ENCODE measurements at regions not wholly inside any gene's neighbourhood (a gene's known extent, or its start where the extent isn't known, plus 50 kb on each side); places are given as distances from the start of the nearest gene placed in this dataset.
"Not testable (repeated sequence)": the region's sequence is repeated elsewhere in the genome, so short reads cannot be mapped to it uniquely, and the experiment has no call there.

DNA sequence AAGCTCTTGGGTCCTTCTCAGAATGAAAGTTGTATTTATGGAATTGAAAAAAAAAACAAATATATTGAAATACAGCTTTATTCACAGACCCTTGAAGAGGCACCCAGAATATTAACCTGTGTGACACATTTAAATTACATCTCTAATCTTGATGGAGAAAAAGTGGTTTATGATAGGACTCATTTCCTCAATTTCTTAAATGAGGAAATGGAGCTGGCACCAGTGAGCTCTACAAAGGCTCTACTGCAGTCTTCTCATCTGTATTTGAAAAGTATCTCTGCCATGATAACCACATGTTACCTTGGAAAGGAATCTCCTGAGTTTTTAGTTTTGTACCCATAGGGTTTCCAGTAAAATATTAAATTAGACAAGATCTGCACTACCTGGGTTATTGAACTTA, 186.5 kb downstream of the HIPK3 start:
- Histone ChIP-seq H3K4me2 (ENCODE audit: unreplicated experiment) (no peak overlapping the region), H3F3A (ENCODE audit: insufficient read depth) (peaks cover 28% of the 10 kb centered on the region), H3K4me3 (no peak overlapping the region), H2AFZ (no peak overlapping the region), H3K27me3 (replicated peaks; ENCODE audit: insufficient read depth) (no peaks in the 10 kb centered on the region), H3K9me3 (ENCODE audit: low read depth) (no peaks in the 10 kb centered on the region), H3K9me2 (ENCODE audit: insufficient read depth) (no peaks in the 10 kb centered on the region), H3K4me1 (ENCODE audit: insufficient read depth) (peaks cover 40% of the 10 kb centered on the region), H3K79me2 (ENCODE audit: insufficient read depth) (peaks cover 76% of the 10 kb centered on the region), H3K9ac (no peak overlapping the region), H4K20me1 (ENCODE audit: insufficient read depth) (no peaks in the 10 kb centered on the region), H3K27ac (no peak overlapping the region), H3K36me3 (ENCODE audit: low read depth) (no peaks in the 10 kb centered on the region)
- in situ Hi-C loops (cut with MboI) = no loop called here
- no peak for DNase-seq
- TF ChIP-seq EZH2 (IDR thresholded peaks at IDR 0.05; ENCODE audit: insufficient read depth, poor library complexity, severe bottlenecking) (no peak), EZH2phosphoT487 (IDR thresholded peaks at IDR 0.05; ENCODE audit: insufficient read depth, low read depth) (no peak)

GRCh38 chr11:33438301-33438700, 181.1 kb downstream of the HIPK3 start:
- peaks cover 79% of the 10 kb centered on the region for H3K79me2 ChIP-seq (ENCODE audit: insufficient read depth)
- no peaks in the 10 kb centered on the region for H3K4me1 ChIP-seq (ENCODE audit: insufficient read depth)
- H4K20me1 ChIP-seq (ENCODE audit: insufficient read depth) = no peaks in the 10 kb centered on the region
- H3K36me3 ChIP-seq (ENCODE audit: low read depth) = no peaks in the 10 kb centered on the region
- 92 to 94% methylated on average over 7 of the region's 7 CpGs for WGBS, 2 experiments (ENCODE audit: low coverage in 1 of 2, low lambda C conversion rate in 2 of 2, missing lambda C conversion rate in 2 of 2)
- no peak overlapping the region for H3K4me3 ChIP-seq
- H3K9me2 ChIP-seq (ENCODE audit: insufficient read depth) = no peaks in the 10 kb centered on the region
- H3K4me2 ChIP-seq (ENCODE audit: unreplicated experiment) = no peak overlapping the region
- H3K27ac ChIP-seq = no peak overlapping the region
- no peak overlapping the region for H2AFZ ChIP-seq
- TF ChIP-seq EZH2 (IDR thresholded peaks at IDR 0.05; ENCODE audit: insufficient read depth, poor library complexity, severe bottlenecking) = no peak
- no peak for TF ChIP-seq EZH2phosphoT487 (IDR thresholded peaks at IDR 0.05; ENCODE audit: insufficient read depth, low read depth)
- no peaks in the 10 kb centered on the region for H3K9me3 ChIP-seq (ENCODE audit: low read depth)
- H3K27me3 ChIP-seq (replicated peaks; ENCODE audit: insufficient read depth) = no peaks in the 10 kb centered on the region
- peaks cover 7% of the 10 kb centered on the region; the same call in 1 of the 2 replicates for H3F3A ChIP-seq (ENCODE audit: insufficient read depth)
- no peak for DNase-seq
- in situ Hi-C loops (cut with MboI) = no loop called here
- no peak overlapping the region for H3K9ac ChIP-seq

DNA sequence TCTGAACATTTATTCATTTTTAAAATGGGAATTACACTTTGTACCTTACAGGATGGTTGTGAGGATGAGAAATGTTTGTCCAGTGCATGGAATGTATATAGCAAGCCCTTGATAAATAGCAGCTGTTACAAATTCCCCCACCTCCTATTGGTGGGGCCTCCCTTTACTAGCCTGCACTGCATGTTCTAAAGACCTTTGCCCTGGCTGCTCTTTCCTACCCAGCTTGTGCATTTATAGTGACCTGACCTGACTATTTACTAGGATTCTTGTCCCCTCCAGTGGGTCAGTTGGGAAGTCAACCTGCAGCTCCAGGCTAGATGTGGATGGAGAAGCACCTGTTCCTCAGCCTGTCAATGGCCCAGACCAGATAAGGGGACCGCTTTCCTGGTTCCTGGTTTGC, 180.3 kb downstream of the HIPK3 start:
- TF ChIP-seq EZH2 (IDR thresholded peaks at IDR 0.05; ENCODE audit: insufficient read depth, poor library complexity, severe bottlenecking) (no peak), EZH2phosphoT487 (IDR thresholded peaks at IDR 0.05; ENCODE audit: insufficient read depth, low read depth) (no peak)
- H3K9me2 ChIP-seq (ENCODE audit: insufficient read depth) = no peaks in the 10 kb centered on the region
- no peak overlapping the region for H3K4me2 ChIP-seq (ENCODE audit: unreplicated experiment)
- no peak overlapping the region for H3K27ac ChIP-seq
- in situ Hi-C loops (cut with MboI) = no loop called here
- no peaks in the 10 kb centered on the region for H3K27me3 ChIP-seq (replicated peaks; ENCODE audit: insufficient read depth)
- H2AFZ ChIP-seq = no peak overlapping the region
- 100% methylated on average over 1 of the region's 1 CpG for WGBS, 2 experiments (ENCODE audit: low coverage in 1 of 2, low lambda C conversion rate in 2 of 2, missing lambda C conversion rate in 2 of 2)
- H3K4me1 ChIP-seq (ENCODE audit: insufficient read depth) = no peaks in the 10 kb centered on the region
- H3F3A ChIP-seq (ENCODE audit: insufficient read depth) = peaks cover 7% of the 10 kb centered on the region; the same call in 1 of the 2 replicates
- no peak for DNase-seq
- no peaks in the 10 kb centered on the region for H3K9me3 ChIP-seq (ENCODE audit: low read depth)
- no peak overlapping the region for H3K9ac ChIP-seq
- no peak overlapping the region for H3K4me3 ChIP-seq
- no peaks in the 10 kb centered on the region for H3K36me3 ChIP-seq (ENCODE audit: low read depth)
- no peaks in the 10 kb centered on the region for H4K20me1 ChIP-seq (ENCODE audit: insufficient read depth)
- H3K79me2 ChIP-seq (ENCODE audit: insufficient read depth) = peaks cover 79% of the 10 kb centered on the region

DNA sequence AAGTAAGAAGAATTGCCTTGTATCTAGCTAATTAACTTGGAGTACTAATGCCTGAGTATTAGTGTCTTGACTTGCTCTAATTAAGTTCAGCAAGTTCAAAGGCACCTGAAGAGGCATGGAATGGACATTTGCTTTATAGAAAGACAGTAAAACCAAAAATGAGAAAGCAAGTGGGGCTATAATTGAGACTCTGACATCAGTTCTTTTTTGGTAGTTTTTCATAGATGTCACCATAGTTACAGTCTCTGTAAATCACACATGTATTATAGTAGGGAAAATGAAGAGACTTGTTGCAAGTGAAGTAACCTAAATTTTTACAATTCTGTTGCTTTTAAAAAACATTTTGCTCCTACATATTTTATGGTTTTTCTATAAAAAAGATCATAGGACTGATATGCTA, 178.0 kb downstream of the HIPK3 start:
- Histone ChIP-seq H3K9ac (no peak overlapping the region), H3K27me3 (replicated peaks; ENCODE audit: insufficient read depth) (no peaks in the 10 kb centered on the region), H3K4me2 (ENCODE audit: unreplicated experiment) (no peak overlapping the region), H3K27ac (no peak overlapping the region), H3K79me2 (ENCODE audit: insufficient read depth) (peaks cover 91% of the 10 kb centered on the region), H4K20me1 (ENCODE audit: insufficient read depth) (no peaks in the 10 kb centered on the region), H2AFZ (no peak overlapping the region), H3K4me1 (ENCODE audit: insufficient read depth) (no peaks in the 10 kb centered on the region), H3K36me3 (ENCODE audit: low read depth) (no peaks in the 10 kb centered on the region), H3K4me3 (no peak overlapping the region), H3F3A (ENCODE audit: insufficient read depth) (peaks cover 7% of the 10 kb centered on the region; the same call in 1 of the 2 replicates), H3K9me3 (ENCODE audit: low read depth) (no peaks in the 10 kb centered on the region), H3K9me2 (ENCODE audit: insufficient read depth) (no peaks in the 10 kb centered on the region)
- in situ Hi-C loops (cut with MboI) = no loop called here
- TF ChIP-seq EZH2phosphoT487 (IDR thresholded peaks at IDR 0.05; ENCODE audit: insufficient read depth, low read depth) = no peak
- TF ChIP-seq EZH2 (IDR thresholded peaks at IDR 0.05; ENCODE audit: insufficient read depth, poor library complexity, severe bottlenecking) = no peak
- DNase-seq = no peak

DNA sequence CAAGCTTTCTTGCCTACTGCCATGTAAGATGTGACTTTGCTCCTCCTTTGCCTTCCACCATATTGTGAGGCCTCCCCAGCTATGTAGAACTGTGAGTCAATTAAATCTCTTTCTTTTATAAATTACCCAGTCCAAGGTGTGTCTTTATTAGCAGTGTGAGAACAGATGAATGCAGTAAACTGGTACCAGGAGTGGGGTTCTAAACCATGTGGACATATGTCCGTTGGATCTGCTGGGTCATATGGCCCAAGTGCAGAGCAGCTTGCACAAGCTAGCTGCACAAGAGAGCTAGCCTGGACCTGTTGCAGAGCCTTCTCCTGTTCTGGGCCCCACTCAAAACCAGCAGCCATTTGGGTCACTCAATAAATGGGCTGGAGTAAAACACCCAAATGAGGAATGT, 177.1 kb downstream of the HIPK3 start:
- Histone ChIP-seq H3K36me3 (ENCODE audit: low read depth) (no peaks in the 10 kb centered on the region), H3K27ac (no peak overlapping the region), H4K20me1 (ENCODE audit: insufficient read depth) (no peaks in the 10 kb centered on the region), H2AFZ (no peak overlapping the region), H3K9me2 (ENCODE audit: insufficient read depth) (no peaks in the 10 kb centered on the region), H3K4me2 (ENCODE audit: unreplicated experiment) (no peak overlapping the region), H3K9ac (no peak overlapping the region), H3K79me2 (ENCODE audit: insufficient read depth) (peaks cover 95% of the 10 kb centered on the region), H3K4me3 (no peak overlapping the region), H3K4me1 (ENCODE audit: insufficient read depth) (no peaks in the 10 kb centered on the region), H3K9me3 (ENCODE audit: low read depth) (no peaks in the 10 kb centered on the region), H3F3A (ENCODE audit: insufficient read depth) (peaks cover 7% of the 10 kb centered on the region; the same call in 1 of the 2 replicates), H3K27me3 (replicated peaks; ENCODE audit: insufficient read depth) (no peaks in the 10 kb centered on the region)
- 54 to 65% methylated on average over 1 of the region's 1 CpG for WGBS, 2 experiments (ENCODE audit: low coverage in 1 of 2, low lambda C conversion rate in 2 of 2, missing lambda C conversion rate in 2 of 2)
- no peak for DNase-seq
- in situ Hi-C loops (cut with MboI) = no loop called here
- TF ChIP-seq EZH2phosphoT487 (IDR thresholded peaks at IDR 0.05; ENCODE audit: insufficient read depth, low read depth) = no peak
- TF ChIP-seq EZH2 (IDR thresholded peaks at IDR 0.05; ENCODE audit: insufficient read depth, poor library complexity, severe bottlenecking) = no peak

GRCh38 chr11:33428435-33428834, 171.3 kb downstream of the HIPK3 start:
- WGBS, 2 experiments (ENCODE audit: low coverage in 1 of 2, low lambda C conversion rate in 2 of 2, missing lambda C conversion rate in 2 of 2) = 75 to 79% methylated on average over 7 of the region's 7 CpGs
- H3K36me3 ChIP-seq (ENCODE audit: low read depth); H3K9me2 ChIP-seq (ENCODE audit: insufficient read depth); H3K4me1 ChIP-seq (ENCODE audit: insufficient read depth); H3K9ac ChIP-seq; H3K4me3 ChIP-seq; H3K9me3 ChIP-seq (ENCODE audit: low read depth); H4K20me1 ChIP-seq (ENCODE audit: insufficient read depth); H3K27ac ChIP-seq; H3K4me2 ChIP-seq (ENCODE audit: unreplicated experiment); H2AFZ ChIP-seq; H3K27me3 ChIP-seq (replicated peaks; ENCODE audit: insufficient read depth); in situ Hi-C loops (cut with MboI); DNase-seq: not testable (repeated sequence)
- H3K79me2 ChIP-seq (ENCODE audit: insufficient read depth) = peaks cover 99% of the 10 kb centered on the region
- H3F3A ChIP-seq (ENCODE audit: insufficient read depth) = peaks cover 15% of the 10 kb centered on the region; the same call in 1 of the 2 replicates

Data from GM23248 (cell line).